Cardiac fibroblast (primary cell): ENCODE measurements at regions not wholly inside any gene's neighbourhood (a gene's known extent, or its start where the extent isn't known, plus 50 kb on each side); places are given as distances from the start of the nearest gene placed in this dataset.

Experiments used
- DNase-seq, 2 donors: peaks; one replicate each; pipeline versions ENCODE4 v3.0.0 to v3.0.0-alpha.2; 2010; ENCODE audit warnings: low read depth in 2 of 2
- H3K4me3 ChIP-seq, 2 donors: replicated peaks in 1 of 2; 1 replicate in 1 of 2; 2 replicates in 1 of 2; pipeline ENCODE4 v1.5.1; 2011; ENCODE audit warnings: low read depth in 2 of 2, low read length in 2 of 2, mild to moderate bottlenecking in 2 of 2, moderate library complexity in 1 of 2
- CTCF ChIP-seq: IDR thresholded peaks from one replicate; pipeline ENCODE4 v1.5.1; 2011; ENCODE audit warnings: low read depth, mild to moderate bottlenecking, low read length, inconsistent platforms

GRCh38 chr4:18645351-18645750 lies 623.8 kb upstream of the LCORL start:
- H3K4me3 ChIP-seq = no peak overlapping the region
- TF ChIP-seq CTCF = no peak
- DNase-seq = no peak

GRCh38 chr4:18641334-18641733 lies 619.8 kb upstream of the LCORL start:
- TF ChIP-seq CTCF = no peak
- no peak overlapping the region for H3K4me3 ChIP-seq
- DNase-seq = no peak

- no peak for DNase-seq
- H3K4me3 ChIP-seq = no peak overlapping the region
- no peak for TF ChIP-seq CTCF
These were observed 616.5 kb upstream of the LCORL start for GRCh38 chr4:18638031-18638430.

- no peak for DNase-seq
- no peak for TF ChIP-seq CTCF
These were observed 614.5 kb upstream of the LCORL start for GRCh38 chr4:18636001-18636585.

GRCh38 chr4:18635531-18635930 lies 614.0 kb upstream of the LCORL start:
- DNase-seq = no peak
- TF ChIP-seq CTCF = no peak
- no peak overlapping the region for H3K4me3 ChIP-seq

More at GRCh38 chr4:18636001-18636585, 614.5 kb upstream of the LCORL start:
- no peak overlapping the region for H3K4me3 ChIP-seq

- no peak for TF ChIP-seq CTCF
- H3K4me3 ChIP-seq = no peak overlapping the region
- no peak for DNase-seq
These were observed 610.0 kb upstream of the LCORL start for GRCh38 chr4:18631586-18631985.
